Mesendoderm (in vitro differentiated cells): ENCODE measurements at regions not wholly inside any gene's neighbourhood (a gene's known extent, or its start where the extent isn't known, plus 50 kb on each side); places are given as distances from the start of the nearest gene placed in this dataset.

Source experiments
- DNase-seq: peaks from one replicate; pipeline ENCODE4 v3.0.0; 2013
- H2AK5ac ChIP-seq: 2 replicates; pipeline ENCODE4 v1.6.1; 2013; ENCODE audit warnings: low read length, inconsistent platforms
- H2BK120ac ChIP-seq: 2 replicates; pipeline ENCODE4 v1.6.1; 2013; ENCODE audit warnings: low read depth, mild to moderate bottlenecking, low read length, moderate library complexity, mixed read lengths
- H2BK15ac ChIP-seq: replicated peaks from 2 replicates; pipeline ENCODE4 v1.6.1; 2013; ENCODE audit warnings: low read depth, mild to moderate bottlenecking, moderate library complexity
- H2BK5ac ChIP-seq: 2 replicates; pipeline ENCODE4 v1.6.1; 2013; ENCODE audit warnings: low read length, inconsistent platforms
- H3K18ac ChIP-seq: 2 replicates; pipeline ENCODE4 v1.6.1; 2013; ENCODE audit warnings: mild to moderate bottlenecking, low read length, mixed read lengths
- H3K23ac ChIP-seq: one replicate; pipeline ENCODE4 v1.6.1; 2013; ENCODE audit warnings: low read length
- H3K27ac ChIP-seq: 2 replicates; pipeline ENCODE4 v1.5.1; 2013; ENCODE audit warnings: low read depth, mild to moderate bottlenecking, inconsistent platforms, low read length, moderate library complexity
- H3K27me3 ChIP-seq: 2 replicates; pipeline ENCODE4 v1.6.1; 2013; ENCODE audit warnings: low read length, control low read depth, mild to moderate bottlenecking, inconsistent platforms; ENCODE audit not compliant: insufficient read depth, poor library complexity
- H3K36me3 ChIP-seq: 2 replicates; pipeline ENCODE4 v1.6.1; 2013; ENCODE audit warnings: low read length, inconsistent platforms; ENCODE audit not compliant: control insufficient read depth, insufficient read depth
- H3K4ac ChIP-seq: one replicate; pipeline ENCODE4 v1.6.1; 2013; ENCODE audit warnings: low read depth, mild to moderate bottlenecking, low read length, moderate library complexity
- H3K4me1 ChIP-seq: 2 replicates; pipeline ENCODE4 v1.6.1; 2013; ENCODE audit warnings: low read depth, low read length, inconsistent platforms; ENCODE audit not compliant: control insufficient read depth
- H3K4me2 ChIP-seq: 2 replicates; pipeline ENCODE4 v1.6.1; 2013; ENCODE audit warnings: low read length
- H3K4me3 ChIP-seq: 2 replicates; pipeline ENCODE4 v1.5.1; 2013; ENCODE audit warnings: mild to moderate bottlenecking, low read length
- H3K56ac ChIP-seq: one replicate; pipeline ENCODE4 v1.6.1; 2013; ENCODE audit warnings: low read length
- H3K79me1 ChIP-seq: 2 replicates; pipeline ENCODE4 v1.6.1; 2013; ENCODE audit warnings: low read length, inconsistent platforms
- H3K79me2 ChIP-seq: 2 replicates; pipeline ENCODE4 v1.6.1; 2013; ENCODE audit warnings: mild to moderate bottlenecking, low read length; ENCODE audit not compliant: control insufficient read depth, insufficient read depth
- H3K9ac ChIP-seq: 2 replicates; pipeline ENCODE4 v1.6.1; 2013; ENCODE audit warnings: low read length, inconsistent platforms
- H4K5ac ChIP-seq: one replicate; pipeline ENCODE4 v1.6.1; 2013; ENCODE audit warnings: low read length
- H4K8ac ChIP-seq: one replicate; pipeline ENCODE4 v1.6.1; 2013; ENCODE audit warnings: low read depth, mild to moderate bottlenecking, control low read depth, low read length, moderate library complexity
- WGBS: extraction: QIAGEN DNeasy Blood & Tissue Kit; methylation state at CpG from one replicate; pipeline ENCODE4 v1.1.7; 2013; ENCODE audit warnings: low lambda C conversion rate, missing lambda C conversion rate; ENCODE audit not compliant: insufficient coverage; ENCODE audit errors: extremely low coverage; 5-methylcytosine and 5-hydroxymethylcytosine counted together

DNA sequence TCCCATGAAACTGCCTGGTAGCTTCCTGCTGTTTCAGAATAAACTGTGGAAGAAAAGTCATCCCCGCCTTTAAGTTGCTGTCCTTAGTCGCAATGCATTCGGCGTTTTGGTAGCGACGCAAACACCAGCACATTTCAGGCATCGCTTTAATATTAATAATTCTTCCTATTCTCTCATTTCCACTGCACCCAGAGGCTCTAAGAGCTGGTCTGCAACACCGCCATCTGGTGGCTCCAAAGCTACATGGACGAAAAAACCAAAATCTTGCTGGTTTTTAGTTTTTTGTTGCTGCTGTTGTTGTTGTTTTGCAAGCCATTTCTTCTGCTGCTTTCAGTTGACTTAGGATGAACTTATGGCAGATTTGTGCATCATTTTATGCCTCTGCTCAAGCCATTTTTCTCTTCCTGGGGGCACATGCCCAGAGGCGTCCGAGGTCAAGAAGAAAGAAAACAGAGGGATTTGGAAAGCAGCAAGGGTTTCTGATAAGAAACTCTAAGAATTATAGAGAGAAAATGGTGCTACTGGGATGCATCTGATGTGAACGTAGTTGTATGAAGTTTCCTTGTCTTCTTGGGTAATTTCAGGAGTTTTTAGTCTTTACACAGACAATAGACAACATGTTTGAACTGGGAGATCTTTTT lies 345.4 kb upstream of the KIRREL3 start:
- H3K4me2 ChIP-seq = no peak overlapping the region
- no peaks in the 10 kb centered on the region for H3K4me1 ChIP-seq
- no peaks in the 10 kb centered on the region for H3K36me3 ChIP-seq
- peak; percentile 55 for DNase-seq
- H3K79me1 ChIP-seq = no peaks in the 10 kb centered on the region
- peak overlapping the region; percentile 85 for H2BK15ac ChIP-seq
- peak overlapping the region; percentile 98 for H3K18ac ChIP-seq
- H3K79me2 ChIP-seq = no peaks in the 10 kb centered on the region
- no CpG with 5 or more reads among the region's 12 CpGs for whole genome bisulfite sequencing
- H2BK5ac ChIP-seq = no peak overlapping the region
- H3K4me3 ChIP-seq = no peak overlapping the region
- H2AK5ac ChIP-seq = no peak overlapping the region
- H4K8ac ChIP-seq = peak overlapping the region; percentile 28
- H3K56ac ChIP-seq = no peak overlapping the region
- H3K9ac ChIP-seq = no peak overlapping the region
- no peak overlapping the region for H3K27ac ChIP-seq
- no peak overlapping the region for H3K23ac ChIP-seq
- no peak overlapping the region for H3K4ac ChIP-seq
- peak overlapping the region; percentile 21 for H2BK120ac ChIP-seq
- H4K5ac ChIP-seq = no peak overlapping the region
- H3K27me3 ChIP-seq = no peaks in the 10 kb centered on the region

DNA sequence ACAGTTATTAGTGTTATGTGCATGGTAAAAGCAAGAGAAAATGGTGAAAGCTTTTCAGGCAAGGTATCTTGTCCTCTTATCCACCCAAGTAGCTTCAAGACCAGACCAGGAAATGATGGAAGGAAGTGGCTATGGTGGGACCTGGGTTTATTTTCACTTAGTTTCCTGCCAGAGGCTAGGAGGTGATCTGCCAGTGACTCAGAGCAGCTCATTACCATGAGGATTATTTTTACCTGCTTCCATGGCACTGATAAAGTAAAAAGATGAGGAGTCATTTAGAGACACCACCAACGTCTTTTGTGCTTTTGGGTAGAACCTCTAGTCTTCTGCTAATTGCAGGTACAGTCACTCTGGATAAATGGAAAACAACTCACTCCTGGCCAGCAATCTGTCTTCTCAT lies 339.9 kb upstream of the KIRREL3 start:
- Histone ChIP-seq H3K4ac (no peak overlapping the region), H3K18ac (peak overlapping the region; percentile 51), H3K27me3 (no peaks in the 10 kb centered on the region), H3K23ac (no peak overlapping the region), H2BK120ac (no peak overlapping the region), H2AK5ac (no peak overlapping the region), H3K4me2 (no peak overlapping the region), H3K9ac (no peak overlapping the region), H3K79me1 (no peaks in the 10 kb centered on the region), H2BK15ac (no peak overlapping the region), H3K27ac (no peak overlapping the region), H2BK5ac (no peak overlapping the region), H4K8ac (no peak overlapping the region), H3K4me3 (no peak overlapping the region), H3K36me3 (no peaks in the 10 kb centered on the region), H4K5ac (no peak overlapping the region), H3K79me2 (no peaks in the 10 kb centered on the region), H3K56ac (no peak overlapping the region), H3K4me1 (no peaks in the 10 kb centered on the region)
- WGBS = no CpG with 5 or more reads among the region's 1 CpG
- DNase-seq = no peak

DNA sequence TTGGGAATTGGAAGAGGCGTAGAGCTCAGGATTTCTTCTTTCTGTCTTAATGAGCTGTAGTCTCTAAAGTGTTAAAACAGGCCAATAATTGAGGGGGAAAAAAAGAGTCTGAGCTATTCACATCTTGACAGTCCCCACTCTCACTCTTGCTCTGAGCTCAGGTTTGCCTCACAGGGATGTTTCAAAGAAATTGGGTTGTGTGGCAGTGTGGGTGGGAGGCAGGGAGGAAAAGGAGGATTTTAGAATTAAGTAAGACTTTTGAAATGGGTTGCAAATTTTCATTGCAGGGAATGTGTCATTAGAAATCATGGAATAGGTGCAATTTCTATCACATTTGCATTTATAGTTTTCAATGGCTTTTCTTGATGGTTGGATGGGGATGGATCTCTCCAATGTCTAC lies 338.8 kb upstream of the KIRREL3 start:
- H3K9ac ChIP-seq = no peak overlapping the region
- H3K27me3 ChIP-seq = no peaks in the 10 kb centered on the region
- H3K4me1 ChIP-seq = no peaks in the 10 kb centered on the region
- no peaks in the 10 kb centered on the region for H3K79me2 ChIP-seq
- H3K36me3 ChIP-seq = no peaks in the 10 kb centered on the region
- peak overlapping the region; percentile 86 for H4K8ac ChIP-seq
- H3K56ac ChIP-seq = no peak overlapping the region
- no peak overlapping the region for H3K27ac ChIP-seq
- H3K4me3 ChIP-seq = no peak overlapping the region
- H3K4me2 ChIP-seq = no peak overlapping the region
- H4K5ac ChIP-seq = no peak overlapping the region
- no peaks in the 10 kb centered on the region for H3K79me1 ChIP-seq
- peak overlapping the region; percentile 73 for H2BK120ac ChIP-seq
- WGBS = no CpG with 5 or more reads among the region's 1 CpG
- no peak overlapping the region for H3K4ac ChIP-seq
- H2BK15ac ChIP-seq = no peak overlapping the region
- DNase-seq = no peak
- H2AK5ac ChIP-seq = no peak overlapping the region
- H2BK5ac ChIP-seq = no peak overlapping the region
- no peak overlapping the region for H3K18ac ChIP-seq
- H3K23ac ChIP-seq = no peak overlapping the region

DNA sequence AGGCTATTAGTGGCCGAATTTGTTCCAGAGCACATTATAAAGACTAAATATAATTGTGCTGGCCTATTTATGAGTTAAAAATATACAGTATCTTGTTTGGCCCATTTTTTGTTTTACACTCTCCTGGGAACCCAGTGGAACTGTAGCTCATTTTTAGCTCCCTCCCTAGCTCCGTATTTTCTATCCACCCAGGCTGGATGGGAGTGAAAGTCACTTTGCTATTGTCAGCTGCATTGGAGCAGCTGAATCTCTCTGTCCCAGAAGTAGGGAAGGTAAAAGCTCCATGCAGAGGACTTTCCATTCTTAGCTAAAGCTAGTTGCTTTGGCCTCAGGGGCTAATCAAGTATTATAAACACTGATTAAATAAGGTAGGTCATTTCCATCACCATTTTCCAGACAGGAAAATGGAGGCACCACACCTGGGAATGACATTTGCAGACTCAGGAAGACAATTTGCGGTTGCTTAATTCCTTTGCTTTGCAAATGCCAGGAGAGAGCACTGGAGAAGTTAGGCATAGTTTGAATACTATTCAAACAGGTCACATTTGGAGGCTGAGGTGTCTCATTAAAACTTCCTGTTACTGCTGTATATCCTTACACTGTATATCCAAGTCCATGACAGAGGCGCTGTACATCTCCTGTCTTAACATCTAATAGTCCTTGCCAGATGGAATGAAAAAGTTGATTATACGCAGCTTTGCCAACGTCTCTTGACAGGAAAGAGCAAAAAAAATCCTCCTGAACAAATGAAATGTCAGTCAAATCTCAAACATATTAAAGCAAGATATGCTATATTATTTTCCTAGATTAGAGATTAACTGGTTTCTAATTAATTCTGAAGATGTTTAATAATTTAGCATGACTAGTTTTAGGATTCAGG lies 338.1 kb upstream of the KIRREL3 start:
- H2BK120ac ChIP-seq = peak overlapping the region; percentile 28
- no peak overlapping the region for H3K4me2 ChIP-seq
- no peak overlapping the region for H2AK5ac ChIP-seq
- no peaks in the 10 kb centered on the region for H3K79me2 ChIP-seq
- no peak overlapping the region for H3K56ac ChIP-seq
- WGBS = no CpG with 5 or more reads among the region's 6 CpGs
- no peak overlapping the region for H3K4me3 ChIP-seq
- H3K4ac ChIP-seq = no peak overlapping the region
- peak overlapping the region; percentile 80 for H3K18ac ChIP-seq
- H4K5ac ChIP-seq = no peak overlapping the region
- peak overlapping the region; percentile 48 for H3K27ac ChIP-seq
- no peaks in the 10 kb centered on the region for H3K27me3 ChIP-seq
- DNase-seq = peak; percentile 88
- H4K8ac ChIP-seq = no peak overlapping the region
- H2BK5ac ChIP-seq = no peak overlapping the region
- no peaks in the 10 kb centered on the region for H3K36me3 ChIP-seq
- no peaks in the 10 kb centered on the region for H3K4me1 ChIP-seq
- H3K23ac ChIP-seq = no peak overlapping the region
- H2BK15ac ChIP-seq = no peak overlapping the region
- H3K79me1 ChIP-seq = no peaks in the 10 kb centered on the region
- no peak overlapping the region for H3K9ac ChIP-seq

DNA sequence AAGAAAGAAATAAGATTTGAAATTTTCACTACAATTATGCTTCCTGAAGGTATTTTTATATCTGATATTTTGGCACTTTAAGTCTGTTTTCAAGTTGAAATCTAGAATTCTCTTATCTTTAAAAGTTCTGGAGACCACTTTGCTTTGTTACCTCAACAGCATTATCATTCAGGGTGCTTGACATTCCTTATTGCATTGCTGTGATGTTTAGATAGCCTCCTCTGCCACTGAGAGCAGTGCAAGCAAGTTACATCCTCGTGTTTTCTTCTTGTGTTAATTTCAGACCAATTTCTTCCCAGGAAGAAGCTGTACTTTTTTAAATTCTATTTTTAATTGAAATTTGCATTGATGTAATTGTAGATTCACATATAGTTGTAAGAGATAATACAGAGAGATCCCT lies 333.9 kb upstream of the KIRREL3 start:
- Histone ChIP-seq H2AK5ac (no peak overlapping the region), H3K4me3 (no peak overlapping the region), H4K8ac (no peak overlapping the region), H3K56ac (no peak overlapping the region), H3K4me1 (no peaks in the 10 kb centered on the region), H4K5ac (no peak overlapping the region), H3K27me3 (no peaks in the 10 kb centered on the region), H3K9ac (no peak overlapping the region), H3K18ac (no peak overlapping the region), H3K36me3 (no peaks in the 10 kb centered on the region), H3K4me2 (no peak overlapping the region), H3K79me1 (no peaks in the 10 kb centered on the region), H2BK15ac (no peak overlapping the region), H3K23ac (no peak overlapping the region), H2BK5ac (no peak overlapping the region), H2BK120ac (no peak overlapping the region), H3K4ac (no peak overlapping the region), H3K79me2 (no peaks in the 10 kb centered on the region), H3K27ac (no peak overlapping the region)
- peak; percentile 34 for DNase-seq
- WGBS = no CpG with 5 or more reads among the region's 1 CpG
